IMR-90 (cell line): ENCODE measurements at regions not wholly inside any gene's neighbourhood (a gene's known extent, or its start where the extent isn't known, plus 50 kb on each side); places are given as distances from the start of the nearest gene placed in this dataset.
"Not testable (repeated sequence)": the region's sequence is repeated elsewhere in the genome, so short reads cannot be mapped to it uniquely, and the experiment has no call there.

Experiments
- ATAC-seq: fragments of 200-7000 bp; cut with Tn5 transposase; 2 replicates; pipeline ENCODE4 v1.9.1; 2020; ENCODE audit warnings: low read depth, mild to moderate bottlenecking, moderate library complexity
- BruUV-seq: library from RNA; stranded (reverse); fragments of 400-500 nt; replicated peaks from 2 replicates; lab custom pipeline; 2021; lab: Mats Ljungman, UMichigan
- CTCF ChIA-PET: fragments of 300-600 bp; formaldehyde crosslinking; extraction: SDS; loops from one replicate; lab custom pipeline; 2021; ENCODE audit warnings: antibody characterized with exemption; lab: Yijun Ruan, JAX
- POLR2A ChIA-PET: fragments of 300-600 bp; sonication (Branson Sonifier 250); formaldehyde crosslinking; loops from one replicate; lab custom pipeline; 2022; ENCODE audit warnings: antibody characterized with exemption; ENCODE audit not compliant: unreplicated experiment; lab: Charles Lee
- DNase-seq: peaks from one replicate; pipeline ENCODE4 v3.0.0; 2013
- H2AFZ ChIP-seq: replicated peaks from 2 replicates; pipeline ENCODE3; 2013; ENCODE audit warnings: low read length, mild to moderate bottlenecking; ENCODE audit not compliant: poor library complexity
- H2AK5ac ChIP-seq: 2 replicates; pipeline ENCODE4 v1.6.1; 2013; ENCODE audit warnings: low read depth, low read length, inconsistent platforms
- H2AK9ac ChIP-seq: replicated peaks from 2 replicates; pipeline ENCODE3; 2013; ENCODE audit warnings: mild to moderate bottlenecking, low read depth, low read length, moderate library complexity; ENCODE audit not compliant: poor library complexity
- H2BK120ac ChIP-seq: 2 replicates; pipeline ENCODE4 v1.6.1; 2013; ENCODE audit warnings: low read depth, low read length, inconsistent platforms
- H2BK15ac ChIP-seq: 3 replicates; pipeline ENCODE4 v1.6.1; 2013; ENCODE audit warnings: low read depth, low read length, inconsistent platforms
- H2BK20ac ChIP-seq: 2 replicates; pipeline ENCODE4 v1.6.1; 2013; ENCODE audit warnings: low read depth, mild to moderate bottlenecking, inconsistent platforms, low read length, moderate library complexity
- H2BK5ac ChIP-seq: 2 replicates; pipeline ENCODE4 v1.6.1; 2013; ENCODE audit warnings: mild to moderate bottlenecking, low read depth, low read length, inconsistent platforms; ENCODE audit not compliant: poor library complexity, severe bottlenecking
- H3K14ac ChIP-seq: replicated peaks from 2 replicates; pipeline ENCODE4 v1.6.1; 2013; ENCODE audit warnings: low read depth, low read length, inconsistent platforms
- H3K18ac ChIP-seq: 2 replicates; pipeline ENCODE4 v1.6.1; 2013; ENCODE audit warnings: low read depth, low read length, control low read depth
- H3K23ac ChIP-seq: 2 replicates; pipeline ENCODE4 v1.6.1; 2013; ENCODE audit warnings: low read depth, low read length, inconsistent platforms
- H3K27ac ChIP-seq: 2 replicates; pipeline ENCODE4 v1.5.1; 2013; ENCODE audit warnings: mild to moderate bottlenecking, control low read depth, low read length; ENCODE audit not compliant: insufficient read depth
- H3K27me3 ChIP-seq: 2 replicates; pipeline ENCODE4 v1.6.1; 2013; ENCODE audit warnings: low read length; ENCODE audit not compliant: control insufficient read depth, insufficient read depth
- H3K36me3 ChIP-seq: 2 replicates; pipeline ENCODE4 v1.6.1; 2013; ENCODE audit warnings: low read length, mixed read lengths; ENCODE audit not compliant: control insufficient read depth, insufficient read depth
- H3K4ac ChIP-seq: 2 replicates; pipeline ENCODE4 v1.6.1; 2013; ENCODE audit warnings: low read depth, low read length, inconsistent platforms
- H3K4me1 ChIP-seq: 2 replicates; pipeline ENCODE4 v1.6.1; 2013; ENCODE audit warnings: low read length, mixed read lengths; ENCODE audit not compliant: control insufficient read depth, insufficient read depth
- H3K4me2 ChIP-seq: 2 replicates; pipeline ENCODE4 v1.6.1; 2013; ENCODE audit warnings: low read depth, mild to moderate bottlenecking, control low read depth, low read length, moderate library complexity
- H3K4me3 ChIP-seq: 2 replicates; pipeline ENCODE4 v1.5.1; 2013; ENCODE audit warnings: low read depth, mild to moderate bottlenecking, control low read depth, low read length, moderate library complexity; ENCODE audit not compliant: insufficient read depth
- H3K56ac ChIP-seq: 2 replicates; pipeline ENCODE4 v1.6.1; 2013; ENCODE audit warnings: low read length, inconsistent platforms; ENCODE audit not compliant: insufficient read depth; ENCODE audit errors: extremely low read depth
- H3K79me1 ChIP-seq, 2 experiments: 2 replicates each; pipeline ENCODE4 v1.6.1; 2013; ENCODE audit warnings: low read length in 2 of 2, inconsistent platforms in 1 of 2, low read depth in 1 of 2
- H3K9ac ChIP-seq: 2 replicates; pipeline ENCODE4 v1.6.1; 2013; ENCODE audit warnings: low read depth, low read length, control low read depth
- H3K9me1 ChIP-seq: 2 replicates; pipeline ENCODE4 v1.6.1; 2013; ENCODE audit warnings: low read length, inconsistent platforms; ENCODE audit not compliant: insufficient read depth
- H3K9me3 ChIP-seq: 2 replicates; pipeline ENCODE4 v1.6.1; 2013; ENCODE audit warnings: low read length; ENCODE audit not compliant: control insufficient read depth, insufficient read depth
- H4K20me1 ChIP-seq: 2 replicates; pipeline ENCODE4 v1.6.1; 2013; ENCODE audit warnings: low read length, inconsistent platforms; ENCODE audit not compliant: insufficient read depth
- H4K5ac ChIP-seq: 2 replicates; pipeline ENCODE4 v1.6.1; 2013; ENCODE audit warnings: mild to moderate bottlenecking, low read depth, low read length, control low read depth
- H4K8ac ChIP-seq, 2 experiments: 2 replicates each; pipeline ENCODE4 v1.6.1; 2013; ENCODE audit warnings: low read depth in 2 of 2, low read length in 2 of 2, control low read depth in 1 of 2, inconsistent platforms in 1 of 2
- H4K91ac ChIP-seq: 2 replicates; pipeline ENCODE4 v1.6.1; 2013; ENCODE audit warnings: low read depth, low read length, inconsistent platforms; ENCODE audit not compliant: insufficient read depth
- WGBS, 2 experiments: methylation state at CpG; one replicate each; pipeline versions ENCODE4 v1.1.5 to v1.1.7; 2013; ENCODE audit warnings: missing lambda C conversion rate in 2 of 2; ENCODE audit not compliant: insufficient read length in 1 of 2; ENCODE audit errors: extremely low coverage in 2 of 2; 5-methylcytosine and 5-hydroxymethylcytosine counted together
- dilution Hi-C: fragments of 300-500 bp; cut with HindIII; formaldehyde crosslinking; loops from one replicate; pipeline ENCODE4 v1.14.3; 2018; ENCODE audit warnings: low sequenced_read_pairs; ENCODE audit not compliant: unreplicated experiment
- in situ Hi-C: fragments of 300-500 bp; cut with MboI; formaldehyde crosslinking; loops from 3 replicates; pipeline ENCODE4 v1.14.3; 2019; ENCODE audit warnings: low sequenced_read_pairs, inconsistent platforms, mixed read lengths
- intact Hi-C: fragments of 100-400 bp; cut with micrococcal nuclease; formaldehyde crosslinking; loops from 2 replicates; pipeline ENCODE4 v1.10.0; 2022

GRCh38 chr14:51467392-51467791 is 184.3 kb upstream of the FRMD6 start:
- POLR2A ChIA-PET, H3K9ac ChIP-seq, H3K4me3 ChIP-seq, H3K9me3 ChIP-seq, CTCF ChIA-PET, H3K23ac ChIP-seq, H2BK15ac ChIP-seq, H3K27ac ChIP-seq, H3K27me3 ChIP-seq, H3K18ac ChIP-seq, H2BK5ac ChIP-seq, H2AK9ac ChIP-seq, H4K20me1 ChIP-seq, dilution Hi-C loops, H3K4me2 ChIP-seq, H4K5ac ChIP-seq, intact Hi-C loops, H3K36me3 ChIP-seq, H3K9me1 ChIP-seq, DNase-seq, in situ Hi-C loops, H2AFZ ChIP-seq, ATAC-seq, H3K56ac ChIP-seq, H4K91ac ChIP-seq, H2BK120ac ChIP-seq, H2AK5ac ChIP-seq, H3K79me1 ChIP-seq, H3K14ac ChIP-seq, H3K4ac ChIP-seq, BruUV-seq, H4K8ac ChIP-seq, H2BK20ac ChIP-seq, H3K4me1 ChIP-seq: not testable (repeated sequence)
- WGBS, 2 experiments = 98% methylated on average over 9 of the region's 23 CpGs; no CpG with 5 or more reads in 1 of the 2 experiments
